NCI-H82 treated with DMSO at 0.1 percent for 48 hours (cell line): ENCODE measurements at regions not wholly inside any gene's neighbourhood (a gene's known extent, or its start where the extent isn't known, plus 50 kb on each side); places are given as distances from the start of the nearest gene placed in this dataset.
"Not testable (repeated sequence)": the region's sequence is repeated elsewhere in the genome, so short reads cannot be mapped to it uniquely, and the experiment has no call there.

ENCODE experiments used
- DNase-seq: peaks from one replicate; lab custom pipeline; 2025; ENCODE audit not compliant: unreplicated experiment; lab: John Stamatoyannopoulos, UW

- DNase-seq, result no peak
Observed at GRCh38 chr12:104906695-104907094, 51.4 kb downstream of the SLC41A2 start.

DNA sequence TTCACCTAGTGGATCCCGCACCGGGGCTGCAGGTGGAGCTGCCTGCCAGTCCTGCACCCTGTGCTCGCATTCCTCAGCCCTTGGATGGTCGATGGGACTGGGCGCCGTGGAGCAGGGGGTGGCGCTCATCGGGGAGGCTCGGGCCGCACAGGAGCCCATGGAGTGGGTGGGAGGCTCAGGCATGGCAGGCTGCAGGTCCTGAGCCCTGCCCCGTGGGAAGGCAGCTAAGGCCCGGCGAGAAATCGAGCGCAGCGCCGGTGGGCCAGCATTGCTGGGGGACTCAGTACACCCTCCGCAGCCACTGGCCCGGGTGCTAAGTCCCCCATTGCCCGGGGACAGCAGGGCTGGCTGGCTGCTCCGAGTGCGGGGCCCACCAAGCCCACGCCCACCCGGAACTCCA is 52.6 kb downstream of the SLC41A2 start:
- DNase-seq, result not testable (repeated sequence)

GRCh38 chr12:104903648-104904423 is 54.3 kb downstream of the SLC41A2 start:
- DNase-seq, result no peak

DNA sequence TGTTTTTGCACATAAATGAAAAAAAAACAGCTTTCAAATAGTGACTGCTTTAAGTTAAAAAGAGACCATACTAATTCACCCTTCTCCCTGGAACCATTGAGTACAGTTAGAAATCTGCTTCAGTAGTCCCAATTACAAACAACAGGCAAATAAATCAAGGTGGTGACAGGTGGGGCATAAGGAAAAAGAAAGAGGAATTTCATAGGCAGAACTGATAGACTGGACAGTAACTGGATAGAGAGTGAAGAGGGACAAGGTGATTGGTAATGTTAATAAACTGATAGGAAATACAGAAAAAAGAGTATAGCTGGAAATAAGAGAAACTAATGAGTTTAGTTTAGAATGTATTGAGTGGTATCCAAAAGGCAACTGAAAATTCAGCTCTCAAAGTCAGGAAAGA is 56.0 kb downstream of the SLC41A2 start:
- no peak for DNase-seq

DNA sequence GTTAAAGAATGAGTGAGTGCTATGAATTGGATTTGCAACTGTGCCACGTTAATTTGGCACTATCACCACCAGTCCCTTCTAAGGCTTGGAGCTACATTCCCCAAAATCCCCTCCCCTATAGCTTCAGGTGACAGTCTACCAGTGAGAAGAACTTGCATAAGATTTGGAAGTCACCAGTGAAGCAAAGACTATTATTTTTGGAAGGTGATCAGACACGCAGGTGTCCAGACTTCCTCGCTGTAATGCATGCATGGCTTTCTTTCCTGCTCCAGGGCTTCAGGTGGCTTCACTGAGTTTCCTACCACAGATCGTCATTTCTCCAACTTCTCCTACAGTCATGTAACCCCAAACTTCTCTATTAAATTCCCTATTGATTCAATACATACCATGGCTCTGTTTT is 61.4 kb downstream of the SLC41A2 start:
- DNase-seq, result no peak

GRCh38 chr12:104896146-104896545 is 61.9 kb downstream of the SLC41A2 start:
- no peak for DNase-seq

GRCh38 chr12:104895415-104895814 is 62.7 kb downstream of the SLC41A2 start:
- DNase-seq, result no peak

DNA sequence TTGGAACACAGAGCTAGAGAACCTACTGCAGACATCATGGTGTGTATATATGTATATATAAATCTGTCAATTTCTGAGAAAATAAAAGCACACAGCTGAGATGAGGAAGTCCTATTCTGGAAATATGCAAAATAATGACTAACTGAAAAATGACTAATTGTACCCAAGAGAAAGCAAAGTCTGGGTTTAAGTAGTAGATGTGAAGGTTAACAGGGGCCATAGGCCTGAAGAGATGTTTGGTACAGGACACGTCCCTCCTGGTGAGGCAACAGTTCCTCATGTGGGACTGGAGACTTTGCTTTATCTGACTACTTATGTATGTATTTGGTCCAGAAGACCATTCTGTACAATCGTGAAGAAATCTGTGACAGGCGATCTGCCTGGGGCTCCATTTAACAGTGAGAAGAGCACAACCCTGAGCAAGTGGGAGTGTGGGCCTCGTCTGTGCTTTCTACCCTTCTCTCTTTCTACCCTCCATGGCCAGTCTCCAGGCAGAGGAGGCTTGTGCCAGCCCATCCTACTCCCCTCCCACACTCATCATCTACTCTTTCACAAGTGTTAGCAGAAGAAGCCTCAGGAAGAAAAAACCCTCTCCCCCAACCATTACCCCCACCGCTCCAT is 67.5 kb downstream of the SLC41A2 start:
- no peak for DNase-seq

DNA sequence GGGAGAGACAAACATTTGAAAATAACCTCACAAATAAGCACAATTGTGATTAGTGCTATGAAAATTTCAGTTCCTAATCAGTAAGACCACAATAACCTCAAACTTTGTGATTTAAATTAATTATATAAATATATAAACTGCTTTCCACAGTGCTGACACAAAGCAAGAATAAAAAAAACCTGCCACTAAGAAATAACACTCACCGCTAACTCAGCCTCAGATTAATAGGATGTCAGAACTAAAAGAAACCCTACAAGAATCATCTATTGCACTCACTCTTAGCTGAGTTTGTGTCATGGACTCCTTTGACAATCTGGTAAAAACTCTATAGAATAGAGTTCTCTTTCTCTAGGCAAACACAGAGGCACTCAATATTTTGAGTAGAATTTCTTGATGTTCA is 68.4 kb downstream of the SLC41A2 start:
- no peak for DNase-seq

- no peak for DNase-seq
Observed at GRCh38 chr12:104888892-104889291, 69.2 kb downstream of the SLC41A2 start.

GRCh38 chr12:104888481-104888880 is 69.6 kb downstream of the SLC41A2 start:
- no peak for DNase-seq

- DNase-seq, result no peak
Observed at GRCh38 chr12:104887452-104887851, 70.6 kb downstream of the SLC41A2 start.

- DNase-seq, result no peak
Observed at GRCh38 chr12:104886418-104887401, 71.4 kb downstream of the SLC41A2 start.

GRCh38 chr12:104878858-104879257 is 79.2 kb downstream of the SLC41A2 start:
- not testable (repeated sequence) for DNase-seq

DNA sequence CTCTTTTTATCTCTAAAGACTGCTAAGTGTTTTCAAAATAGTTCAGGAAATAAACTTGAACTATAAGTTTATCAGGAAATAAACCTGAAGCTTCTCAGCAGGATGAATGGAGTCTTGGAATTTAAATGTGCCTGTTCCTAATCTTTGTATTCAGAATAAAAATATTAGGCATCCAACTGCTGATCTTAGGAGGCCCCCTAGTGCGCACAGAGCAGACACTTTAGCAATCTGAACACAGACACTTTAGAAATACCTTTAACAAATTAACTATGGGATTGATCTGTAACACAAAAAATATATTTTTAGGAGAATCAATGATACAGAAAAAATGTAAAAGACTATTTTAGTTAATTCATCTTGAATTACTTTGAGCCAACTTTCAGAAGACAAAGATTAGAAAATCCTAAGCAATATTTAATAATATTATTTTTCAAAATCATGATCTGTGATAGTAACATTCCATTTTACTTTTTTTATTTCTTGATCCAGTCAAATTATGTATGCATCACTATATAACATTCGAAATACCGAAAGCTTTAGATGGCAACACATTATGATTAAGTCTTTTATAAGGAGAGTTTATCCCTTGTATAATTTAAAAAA is 80.9 kb downstream of the SLC41A2 start:
- DNase-seq, result peak; percentile 42

DNA sequence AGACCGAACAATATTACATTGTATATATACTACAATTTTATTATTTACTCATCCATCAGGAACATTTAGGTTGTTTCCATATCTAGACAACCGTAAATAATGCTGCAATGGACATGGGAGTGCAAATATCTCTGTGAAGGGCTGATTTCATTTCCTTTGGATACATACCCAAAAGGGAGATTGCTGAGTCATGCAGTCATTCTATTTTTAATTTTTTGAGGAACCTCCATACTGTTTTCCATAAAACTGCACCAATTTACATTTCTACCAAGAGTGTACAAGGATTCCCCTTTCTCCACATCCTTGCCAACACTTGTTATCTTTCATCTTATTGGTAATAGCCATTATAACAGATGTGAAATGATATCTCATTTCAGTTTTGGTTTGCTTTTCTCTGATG is 84.7 kb downstream of the SLC41A2 start:
- no peak for DNase-seq

DNA sequence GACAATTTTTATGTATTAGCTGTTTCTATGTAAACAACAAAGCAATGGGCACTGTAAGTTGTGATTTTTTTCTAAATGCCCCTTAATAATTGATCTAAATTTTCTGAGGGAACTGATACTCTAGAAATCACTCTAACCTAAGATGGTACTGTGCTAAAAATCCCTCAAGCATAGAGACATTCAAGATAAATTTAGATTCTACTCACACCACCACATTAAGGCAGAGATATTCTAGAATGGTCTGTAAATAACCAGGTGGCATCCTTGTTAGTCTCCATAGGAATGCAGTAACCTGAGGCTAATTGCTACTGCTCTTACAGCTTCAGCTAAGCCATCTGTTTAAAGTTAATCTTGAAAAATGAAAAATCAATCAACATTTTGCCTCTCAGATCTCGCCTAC is 87.3 kb downstream of the SLC41A2 start:
- DNase-seq, result peak; percentile 31

DNA sequence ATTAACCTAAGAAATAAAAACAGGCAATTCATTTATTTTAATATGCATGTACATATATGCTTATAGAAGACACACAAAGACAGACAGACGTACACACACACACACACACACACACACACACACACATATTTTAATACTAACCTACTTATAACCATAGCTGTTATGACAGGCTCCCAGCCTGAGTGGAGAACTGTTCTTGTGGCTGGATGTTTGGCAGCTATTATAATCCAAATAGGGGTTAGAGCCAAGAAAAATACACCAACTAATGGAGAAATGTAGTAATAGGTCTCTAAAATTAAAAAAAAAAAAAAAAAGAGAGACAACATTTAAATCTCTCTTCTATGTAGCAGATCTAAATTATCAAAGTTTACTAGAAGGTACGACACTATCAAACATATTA is 91.8 kb downstream of the SLC41A2 start:
- DNase-seq, result no peak

- no peak for DNase-seq
Observed at GRCh38 chr12:104865080-104865479, 93.0 kb downstream of the SLC41A2 start.

DNA sequence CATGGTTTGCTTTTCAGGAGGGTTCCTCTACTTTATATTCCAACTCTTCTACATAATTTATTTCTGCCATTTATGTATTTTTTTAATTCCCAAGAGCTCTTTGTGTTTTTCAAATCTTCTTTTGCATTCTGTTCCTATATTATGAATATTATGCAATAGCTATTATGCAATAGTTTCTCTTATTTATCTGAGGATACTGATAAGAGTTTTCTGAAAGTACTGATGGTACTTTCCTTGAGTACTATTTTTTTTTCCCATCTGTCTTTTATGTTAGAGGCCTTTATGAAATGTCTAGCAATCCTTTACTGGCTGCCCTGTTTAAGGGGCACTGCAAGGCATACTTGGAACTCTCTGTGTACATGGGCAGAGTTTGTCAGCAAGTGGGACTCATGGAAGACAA is 93.4 kb downstream of the SLC41A2 start:
- no peak for DNase-seq

DNA sequence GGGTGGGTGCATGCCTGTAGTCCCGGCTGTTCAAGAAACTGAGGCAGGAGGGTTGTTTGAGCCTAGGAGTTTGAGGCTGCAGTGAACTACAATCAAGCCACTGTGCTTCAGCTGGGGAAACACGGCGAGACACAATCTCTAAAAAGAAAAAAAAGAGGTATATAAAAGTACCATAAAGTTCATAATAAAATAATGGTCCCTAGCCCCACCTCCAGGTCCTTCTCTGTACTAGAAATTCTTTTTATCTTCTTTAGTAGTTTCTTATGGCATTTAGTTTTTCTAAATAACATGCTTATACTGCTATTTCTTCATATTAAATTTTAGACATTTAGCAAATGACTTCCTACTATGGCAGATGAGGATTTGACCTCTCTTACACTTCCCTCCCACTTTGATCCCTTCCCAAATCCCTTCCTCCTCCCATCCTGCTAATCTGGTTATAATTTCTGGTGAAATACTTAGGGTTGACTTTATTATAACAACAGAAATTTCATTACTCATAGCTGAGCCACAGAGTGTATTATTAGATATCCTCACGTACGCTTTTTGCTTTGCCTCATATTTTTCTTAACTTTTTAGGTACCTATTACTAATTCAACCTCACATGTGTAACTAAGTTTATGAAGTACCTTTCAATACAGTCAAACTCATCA is 94.7 kb downstream of the SLC41A2 start:
- DNase-seq, result peak; percentile 27
